Hepatocyte (in vitro differentiated cells): ENCODE measurements at regions not wholly inside any gene's neighbourhood (a gene's known extent, or its start where the extent isn't known, plus 50 kb on each side); places are given as distances from the start of the nearest gene placed in this dataset.

ENCODE experiments used
- DNase-seq: peaks from one replicate; pipeline ENCODE4 v3.0.0-alpha.2; 2016; ENCODE audit warnings: low spot score
- H2AFZ ChIP-seq: fragments of 200-600 bp; sonication (generic); 2 replicates; pipeline ENCODE4 v1.6.0; 2016; ENCODE audit warnings: antibody characterized with exemption, mild to moderate bottlenecking
- H3K27ac ChIP-seq: fragments of 200-600 bp; sonication (generic); 2 replicates; pipeline ENCODE4 v1.5.1; 2016; ENCODE audit warnings: mild to moderate bottlenecking
- H3K27me3 ChIP-seq: fragments of 200-600 bp; sonication (generic); 2 replicates; pipeline ENCODE4 v1.6.1; 2016
- H3K36me3 ChIP-seq: fragments of 200-600 bp; sonication (generic); replicated peaks from 2 replicates; pipeline ENCODE4 v1.5.1; 2016; ENCODE audit warnings: low read depth; ENCODE audit not compliant: insufficient read depth
- H3K4me1 ChIP-seq: fragments of 200-600 bp; sonication (generic); 2 replicates; pipeline ENCODE4 v1.5.1; 2016; ENCODE audit warnings: mild to moderate bottlenecking, moderate library complexity; ENCODE audit not compliant: insufficient read depth
- H3K4me2 ChIP-seq: fragments of 200-600 bp; sonication (generic); 2 replicates; pipeline ENCODE4 v1.6.0; 2016
- H3K4me3 ChIP-seq: fragments of 200-600 bp; sonication (generic); 2 replicates; pipeline ENCODE4 v1.5.1; 2016; ENCODE audit warnings: mild to moderate bottlenecking
- H3K79me2 ChIP-seq: fragments of 200-600 bp; sonication (generic); 2 replicates; pipeline ENCODE4 v1.6.0; 2017; ENCODE audit warnings: mild to moderate bottlenecking
- H3K9me2 ChIP-seq: fragments of 200-600 bp; sonication (generic); replicated peaks from 2 replicates; pipeline ENCODE4 v1.6.0; 2017; ENCODE audit warnings: mild to moderate bottlenecking; ENCODE audit not compliant: insufficient read depth
- H3K9me3 ChIP-seq: fragments of 200-600 bp; sonication (generic); 2 replicates; pipeline ENCODE4 v1.5.1; 2016; ENCODE audit warnings: low read depth, mild to moderate bottlenecking
- H4K20me1 ChIP-seq: fragments of 200-600 bp; sonication (generic); 2 replicates; pipeline ENCODE4 v1.6.0; 2016; ENCODE audit warnings: mild to moderate bottlenecking; ENCODE audit not compliant: insufficient read depth, poor library complexity, severe bottlenecking
- EZH2 ChIP-seq: fragments of 200-600 bp; sonication (generic); IDR thresholded peaks from 2 replicates; pipeline ENCODE4 v1.6.1; 2016; ENCODE audit warnings: antibody characterized with exemption, mild to moderate bottlenecking, borderline replicate concordance
- EZH2phosphoT487 ChIP-seq: fragments of 200-600 bp; sonication (generic); IDR thresholded peaks from one replicate; pipeline ENCODE4 v1.6.1; 2018; ENCODE audit warnings: antibody characterized with exemption, mild to moderate bottlenecking, low read depth, moderate library complexity; ENCODE audit not compliant: unreplicated experiment, severe bottlenecking
- WGBS: methylation state at CpG from one replicate; pipeline ENCODE4 v1.1.6; 2016; ENCODE audit warnings: low lambda C conversion rate; ENCODE audit errors: missing lambda C conversion rate; 5-methylcytosine and 5-hydroxymethylcytosine counted together
- TF ChIP-seq, protein P1 (sequence below): fragments of 200-600 bp; sonication (generic); IDR thresholded peaks from 2 replicates; pipeline ENCODE4 v1.5.1; 2016; ENCODE audit warnings: antibody characterized with exemption, mild to moderate bottlenecking; ENCODE audit not compliant: poor library complexity

DNA sequence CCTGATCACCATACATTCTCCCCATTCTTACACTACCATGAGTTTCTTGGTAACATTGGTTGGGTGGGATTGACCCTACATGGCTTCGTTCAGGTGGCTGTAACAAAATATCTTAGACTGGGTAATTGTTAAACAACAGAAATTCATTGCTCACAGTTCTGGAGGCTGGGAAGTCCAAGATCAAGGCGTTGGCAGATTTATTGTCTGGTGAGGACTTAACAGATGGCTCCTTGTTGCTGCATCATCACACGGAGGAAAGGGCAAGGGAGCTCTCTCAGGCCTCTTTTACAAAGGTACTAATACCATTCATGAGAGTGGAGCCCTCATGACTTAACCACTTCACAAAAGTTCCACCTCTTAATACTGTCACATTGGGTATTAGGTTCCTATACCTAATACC, 116.7 kb upstream of the EGLN3 start:
- no peak overlapping the region for H2AFZ ChIP-seq
- 60% methylated on average over 3 of the region's 3 CpGs for WGBS
- no peak for DNase-seq
- TF ChIP-seq, protein P1, sequence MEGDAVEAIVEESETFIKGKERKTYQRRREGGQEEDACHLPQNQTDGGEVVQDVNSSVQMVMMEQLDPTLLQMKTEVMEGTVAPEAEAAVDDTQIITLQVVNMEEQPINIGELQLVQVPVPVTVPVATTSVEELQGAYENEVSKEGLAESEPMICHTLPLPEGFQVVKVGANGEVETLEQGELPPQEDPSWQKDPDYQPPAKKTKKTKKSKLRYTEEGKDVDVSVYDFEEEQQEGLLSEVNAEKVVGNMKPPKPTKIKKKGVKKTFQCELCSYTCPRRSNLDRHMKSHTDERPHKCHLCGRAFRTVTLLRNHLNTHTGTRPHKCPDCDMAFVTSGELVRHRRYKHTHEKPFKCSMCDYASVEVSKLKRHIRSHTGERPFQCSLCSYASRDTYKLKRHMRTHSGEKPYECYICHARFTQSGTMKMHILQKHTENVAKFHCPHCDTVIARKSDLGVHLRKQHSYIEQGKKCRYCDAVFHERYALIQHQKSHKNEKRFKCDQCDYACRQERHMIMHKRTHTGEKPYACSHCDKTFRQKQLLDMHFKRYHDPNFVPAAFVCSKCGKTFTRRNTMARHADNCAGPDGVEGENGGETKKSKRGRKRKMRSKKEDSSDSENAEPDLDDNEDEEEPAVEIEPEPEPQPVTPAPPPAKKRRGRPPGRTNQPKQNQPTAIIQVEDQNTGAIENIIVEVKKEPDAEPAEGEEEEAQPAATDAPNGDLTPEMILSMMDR = no peak
- TF ChIP-seq EZH2 = no peak
- TF ChIP-seq EZH2phosphoT487 = no peak
- peaks cover 7% of the 10 kb centered on the region for H3K4me1 ChIP-seq
- H3K9me3 ChIP-seq = no peaks in the 10 kb centered on the region
- H3K27me3 ChIP-seq = no peaks in the 10 kb centered on the region
- no peak overlapping the region for H3K4me2 ChIP-seq
- no peaks in the 10 kb centered on the region for H3K79me2 ChIP-seq
- no peak overlapping the region for H3K4me3 ChIP-seq
- H4K20me1 ChIP-seq = no peaks in the 10 kb centered on the region
- no peaks in the 10 kb centered on the region for H3K9me2 ChIP-seq
- H3K36me3 ChIP-seq = no peaks in the 10 kb centered on the region
- H3K27ac ChIP-seq = no peak overlapping the region

DNA sequence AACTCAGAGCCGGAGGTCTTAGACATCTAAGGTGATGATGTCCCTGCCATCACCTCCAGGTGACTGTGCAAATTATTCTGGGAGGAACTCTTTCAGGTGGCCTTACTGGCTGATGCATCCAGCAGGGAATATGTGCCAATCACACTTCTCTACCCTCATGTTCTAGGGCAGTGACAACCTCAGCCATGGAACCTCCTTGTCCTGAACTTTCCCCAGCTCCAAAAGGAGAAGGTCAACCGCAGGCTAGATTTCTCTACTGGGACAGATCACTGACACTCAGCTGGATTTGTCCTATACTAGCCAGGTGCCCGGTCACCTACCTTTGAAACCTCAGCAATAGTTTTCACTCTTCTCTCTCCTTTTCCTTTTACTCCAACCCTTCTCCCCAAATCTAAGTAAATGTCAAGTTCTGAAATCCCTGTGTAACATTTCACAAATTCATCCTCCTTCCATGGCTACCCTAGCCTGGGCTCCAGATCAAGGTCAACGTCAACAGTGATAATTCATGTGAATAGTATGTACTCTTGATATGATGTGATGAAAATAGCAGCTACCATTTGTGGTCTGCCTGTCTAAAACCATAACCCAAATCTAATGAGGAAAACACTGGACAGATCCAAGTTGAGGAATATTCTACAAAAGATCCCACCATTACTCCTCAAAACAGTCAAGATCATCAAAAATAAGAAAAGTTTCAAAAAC, 115.0 kb upstream of the EGLN3 start:
- no peak overlapping the region for H3K27ac ChIP-seq
- H3K79me2 ChIP-seq = no peaks in the 10 kb centered on the region
- no peak for TF ChIP-seq EZH2phosphoT487
- TF ChIP-seq, protein P1 = no peak
- no peak for TF ChIP-seq EZH2
- no peaks in the 10 kb centered on the region for H3K9me2 ChIP-seq
- peaks cover 8% of the 10 kb centered on the region for H3K4me1 ChIP-seq
- no peaks in the 10 kb centered on the region for H3K9me3 ChIP-seq
- 93% methylated on average over 4 of the region's 4 CpGs for WGBS
- H2AFZ ChIP-seq = no peak overlapping the region
- DNase-seq = no peak
- H3K4me2 ChIP-seq = no peak overlapping the region
- H3K27me3 ChIP-seq = no peaks in the 10 kb centered on the region
- H3K4me3 ChIP-seq = no peak overlapping the region
- H4K20me1 ChIP-seq = no peaks in the 10 kb centered on the region
- H3K36me3 ChIP-seq = no peaks in the 10 kb centered on the region

DNA sequence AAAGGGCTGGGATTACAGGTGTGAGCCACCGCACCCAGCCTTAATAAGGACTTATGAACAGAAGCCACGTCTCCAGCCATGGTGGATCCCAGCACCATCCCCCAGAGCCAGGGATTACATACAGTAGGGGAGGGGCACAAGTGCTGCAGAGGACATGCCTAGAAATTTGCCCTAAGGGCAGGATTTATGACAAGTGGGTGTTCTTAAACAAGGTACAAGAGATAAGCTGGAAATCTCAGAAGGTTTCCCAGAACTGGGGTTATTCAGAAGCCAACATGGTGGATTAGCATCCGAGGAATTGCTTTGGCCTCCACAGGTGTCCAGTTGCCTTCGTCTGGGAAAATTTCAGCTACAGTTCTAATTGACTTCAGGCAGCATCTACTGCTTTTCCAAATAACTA, 114.4 kb upstream of the EGLN3 start:
- no peaks in the 10 kb centered on the region for H3K79me2 ChIP-seq
- TF ChIP-seq EZH2 = no peak
- no peaks in the 10 kb centered on the region for H3K27me3 ChIP-seq
- H3K9me2 ChIP-seq = no peaks in the 10 kb centered on the region
- no peak for DNase-seq
- 63% methylated on average over 4 of the region's 4 CpGs for WGBS
- H3K27ac ChIP-seq = no peak overlapping the region
- no peaks in the 10 kb centered on the region for H3K9me3 ChIP-seq
- no peak overlapping the region for H2AFZ ChIP-seq
- H3K4me3 ChIP-seq = no peak overlapping the region
- no peaks in the 10 kb centered on the region for H4K20me1 ChIP-seq
- no peak overlapping the region for H3K4me2 ChIP-seq
- peaks cover 14% of the 10 kb centered on the region for H3K4me1 ChIP-seq
- H3K36me3 ChIP-seq = no peaks in the 10 kb centered on the region

DNA sequence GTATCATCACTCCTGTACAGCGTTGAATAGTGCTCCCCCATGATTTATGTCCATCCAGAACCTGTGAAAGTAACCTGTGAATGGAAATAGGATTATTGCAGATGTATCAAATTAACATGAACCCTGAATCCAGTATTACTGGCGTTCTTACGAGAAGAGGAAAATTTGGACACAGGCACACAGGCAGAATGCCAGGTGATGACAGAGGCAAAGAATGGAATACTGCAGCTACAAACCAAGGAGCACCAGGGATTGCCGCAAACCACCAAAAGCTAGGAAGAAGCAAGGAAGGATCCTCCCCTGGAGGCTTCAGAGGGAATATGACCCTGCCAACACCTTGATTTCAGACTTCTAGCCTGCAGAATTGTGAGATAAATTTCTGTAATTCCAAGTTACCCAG, 113.5 kb upstream of the EGLN3 start:
- Histone ChIP-seq H3K4me1 (peaks cover 17% of the 10 kb centered on the region), H3K79me2 (no peaks in the 10 kb centered on the region), H2AFZ (no peak overlapping the region), H3K27me3 (no peaks in the 10 kb centered on the region), H3K4me3 (no peak overlapping the region), H3K9me2 (no peaks in the 10 kb centered on the region), H3K9me3 (no peaks in the 10 kb centered on the region), H3K36me3 (no peaks in the 10 kb centered on the region), H3K4me2 (no peak overlapping the region), H4K20me1 (no peaks in the 10 kb centered on the region), H3K27ac (peak overlapping the region; percentile 74)
- no peak for DNase-seq
- TF ChIP-seq EZH2phosphoT487 = no peak
- TF ChIP-seq, protein P1 = no peak
- TF ChIP-seq EZH2 = no peak
- 90% methylated on average over 4 of the region's 4 CpGs for WGBS
